HEK293 (cell line): ENCODE measurements at regions not wholly inside any gene's neighbourhood (a gene's known extent, or its start where the extent isn't known, plus 50 kb on each side); places are given as distances from the start of the nearest gene placed in this dataset.
"Not testable (repeated sequence)": the region's sequence is repeated elsewhere in the genome, so short reads cannot be mapped to it uniquely, and the experiment has no call there.

Experiments used
- CTCF ChIA-PET: fragments of 350-600 bp; formaldehyde crosslinking; extraction: SDS; loops from one replicate; lab custom pipeline; 2021; ENCODE audit warnings: antibody characterized with exemption; lab: Yijun Ruan, JAX
- POLR2A ChIA-PET: fragments of 300-600 bp; formaldehyde crosslinking; extraction: SDS; loops from one replicate; lab custom pipeline; 2020; ENCODE audit warnings: antibody characterized with exemption, inconsistent platforms; lab: Yijun Ruan, JAX
- H3K27ac ChIP-seq: fragments of 200-500 bp; sonication (Bioruptor generic); 2 replicates; pipeline ENCODE4 v1.5.1; 2014; ENCODE audit warnings: low read depth, low read length, control low read depth, inconsistent platforms; ENCODE audit errors: extremely low read depth
- H3K36me3 ChIP-seq, 2 experiments: fragments of 200-500 bp in 1 of 2; sonication (Bioruptor generic) in 1 of 2; 1 replicate in 1 of 2; 2 replicates in 1 of 2; pipeline ENCODE4 v1.5.1; 2014 to 2017; ENCODE audit warnings: inconsistent platforms in 2 of 2, low read length in 2 of 2; ENCODE audit not compliant: control insufficient read depth in 2 of 2, insufficient read depth in 1 of 2
- H3K4me1 ChIP-seq: fragments of 200-500 bp; sonication (Bioruptor generic); 2 replicates; pipeline ENCODE4 v1.5.1; 2014; ENCODE audit warnings: mild to moderate bottlenecking, low read length, inconsistent platforms; ENCODE audit not compliant: control insufficient read depth, insufficient read depth
- H3K4me3 ChIP-seq: 2 replicates; pipeline ENCODE4 v1.5.1; 2011; ENCODE audit warnings: low read depth, mild to moderate bottlenecking, control low read depth, low read length, moderate library complexity
- H3K9me3 ChIP-seq: fragments of 200-500 bp; sonication (Bioruptor generic); 2 replicates; pipeline ENCODE4 v1.5.1; 2014; ENCODE audit warnings: low read depth, low read length, inconsistent platforms; ENCODE audit not compliant: control insufficient read depth, insufficient read depth
- PRDM2 ChIP-seq: fragments of 450-650 bp; formaldehyde crosslinking; IDR thresholded peaks from 2 replicates; pipeline ENCODE4 v1.5.1; 2016; ENCODE audit warnings: missing biosample characterization, missing genetic modification characterization, borderline replicate concordance
- PRDM6 ChIP-seq: fragments of 450-650 bp; formaldehyde crosslinking; IDR thresholded peaks from 2 replicates; pipeline ENCODE4 v1.5.1; 2017; ENCODE audit warnings: missing biosample characterization, missing genetic modification characterization
- ZFHX2 ChIP-seq: fragments of 450-650 bp; formaldehyde crosslinking; conservative IDR thresholded peaks from 2 replicates; pipeline ENCODE4 v1.5.1; 2016; ENCODE audit warnings: missing biosample characterization, missing genetic modification characterization
- ZFP69B ChIP-seq: fragments of 450-650 bp; formaldehyde crosslinking; IDR thresholded peaks from 2 replicates; pipeline ENCODE4 v1.5.1; 2016; ENCODE audit warnings: missing biosample characterization, missing genetic modification characterization
- ZNF10 ChIP-seq: fragments of 450-650 bp; formaldehyde crosslinking; IDR thresholded peaks from 2 replicates; pipeline ENCODE4 v1.5.1; 2017; ENCODE audit warnings: missing biosample characterization, missing genetic modification characterization
- ZNF138 ChIP-seq: fragments of 450-650 bp; formaldehyde crosslinking; IDR thresholded peaks from 2 replicates; pipeline ENCODE4 v1.5.1; 2016; ENCODE audit warnings: missing biosample characterization, missing genetic modification characterization, borderline replicate concordance
- ZNF175 ChIP-seq: fragments of 450-650 bp; formaldehyde crosslinking; IDR thresholded peaks from 2 replicates; pipeline ENCODE4 v1.5.1; 2016; ENCODE audit warnings: missing biosample characterization, missing genetic modification characterization
- ZNF184 ChIP-seq: fragments of 450-650 bp; IDR thresholded peaks from 2 replicates; pipeline ENCODE4 v1.5.1; 2018; ENCODE audit warnings: missing biosample characterization, mild to moderate bottlenecking, missing genetic modification characterization
- ZNF221 ChIP-seq: fragments of 450-650 bp; formaldehyde crosslinking; IDR thresholded peaks from 2 replicates; pipeline ENCODE4 v1.5.1; 2017; ENCODE audit warnings: missing biosample characterization, missing genetic modification characterization, borderline replicate concordance
- ZNF266 ChIP-seq: fragments of 450-650 bp; formaldehyde crosslinking; IDR thresholded peaks from 2 replicates; pipeline ENCODE4 v1.5.1; 2016; ENCODE audit warnings: missing biosample characterization, missing genetic modification characterization, low read depth
- ZNF510 ChIP-seq: fragments of 450-650 bp; formaldehyde crosslinking; IDR thresholded peaks from 2 replicates; pipeline ENCODE4 v1.5.1; 2018; ENCODE audit warnings: mild to moderate bottlenecking, missing genetic modification characterization, missing biosample characterization; ENCODE audit not compliant: insufficient replicate concordance
- ZNF600 ChIP-seq: fragments of 450-650 bp; formaldehyde crosslinking; IDR thresholded peaks from 2 replicates; pipeline ENCODE4 v1.5.1; 2016; ENCODE audit warnings: missing biosample characterization, missing genetic modification characterization
- ZNF610 ChIP-seq: fragments of 450-650 bp; formaldehyde crosslinking; IDR thresholded peaks from 2 replicates; pipeline ENCODE4 v1.5.1; 2016; ENCODE audit warnings: missing biosample characterization, missing genetic modification characterization, borderline replicate concordance
- ZNF624 ChIP-seq: fragments of 450-650 bp; formaldehyde crosslinking; IDR thresholded peaks from 2 replicates; pipeline ENCODE4 v1.5.1; 2017; ENCODE audit warnings: missing biosample characterization, missing genetic modification characterization
- ZNF654 ChIP-seq: fragments of 450-650 bp; formaldehyde crosslinking; IDR thresholded peaks from 2 replicates; pipeline ENCODE4 v1.5.1; 2016; ENCODE audit warnings: low read depth, missing biosample characterization, missing genetic modification characterization
- ZNF677 ChIP-seq: fragments of 450-650 bp; IDR thresholded peaks from 2 replicates; pipeline ENCODE4 v1.5.0; 2018; ENCODE audit warnings: missing biosample characterization, mild to moderate bottlenecking, missing genetic modification characterization, moderate library complexity
- ZNF785 ChIP-seq: fragments of 450-650 bp; formaldehyde crosslinking; IDR thresholded peaks from 2 replicates; pipeline ENCODE4 v1.5.1; 2016; ENCODE audit warnings: missing biosample characterization, missing genetic modification characterization
- ZNF830 ChIP-seq: fragments of 450-650 bp; IDR thresholded peaks from 2 replicates; pipeline ENCODE4 v1.5.0; 2018; ENCODE audit warnings: missing biosample characterization, missing genetic modification characterization, low read depth, mild to moderate bottlenecking, moderate library complexity
- ZSCAN5A ChIP-seq: fragments of 450-650 bp; formaldehyde crosslinking; IDR thresholded peaks from 2 replicates; pipeline ENCODE4 v1.5.1; 2016; ENCODE audit warnings: missing biosample characterization, missing genetic modification characterization
- TF ChIP-seq, protein P1 (sequence below): fragments of 450-650 bp; formaldehyde crosslinking; IDR thresholded peaks from 2 replicates; pipeline ENCODE4 v1.5.1; 2016; ENCODE audit warnings: missing biosample characterization, missing genetic modification characterization

DNA sequence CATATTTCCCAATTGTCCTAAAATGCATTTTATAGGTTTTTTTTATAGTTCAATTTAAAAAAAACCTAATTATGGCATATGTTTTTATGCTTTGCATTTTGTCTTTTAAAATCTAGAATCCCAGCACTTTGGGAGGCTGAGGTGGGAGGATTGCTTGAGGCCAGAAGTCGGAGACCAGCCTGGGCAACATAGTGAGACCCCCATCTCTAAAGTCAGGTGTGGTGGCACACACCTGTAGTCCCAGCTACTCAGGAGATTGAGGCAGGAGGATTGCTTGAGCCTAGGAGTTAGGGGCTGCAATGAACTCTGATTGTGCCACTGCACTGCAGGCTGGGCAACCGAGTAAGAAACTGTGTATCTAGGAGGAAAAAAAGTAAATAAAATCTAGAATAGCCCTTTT lies 137.2 kb upstream of the POU3F1 start:
- no peaks in the 10 kb centered on the region for H3K9me3 ChIP-seq
- CTCF ChIA-PET: no interaction called here
- no peaks in the 10 kb centered on the region for H3K4me1 ChIP-seq
- POLR2A ChIA-PET: interaction anchor here (0.6 kb wide), 1 partner anchor 75 kb away, joined by 3 read pairs; no protein-coding TSS in a partner anchor
- no peak for TF ChIP-seq ZSCAN5A
- no peak overlapping the region for H3K4me3 ChIP-seq
- H3K36me3 ChIP-seq: no peaks in the 10 kb centered on the region
- no peak overlapping the region for H3K27ac ChIP-seq

GRCh38 chr1:38183096-38183495 lies 136.5 kb upstream of the POU3F1 start:
- ChIA-PET POLR2A (no interaction called here), CTCF (no interaction called here)
- TF ChIP-seq ZNF610 (tag by site-specific recombination) (no peak), ZNF510 (no peak), ZNF138 (no peak), ZNF624 (no peak), ZNF184 (tag by site-specific recombination) (no peak), ZFP69B (tag by site-specific recombination) (no peak), ZFHX2 (tag by site-specific recombination) (no peak), ZNF677 (no peak), ZNF785 (tag by site-specific recombination) (no peak), ZNF175 (tag by site-specific recombination) (no peak), PRDM2 (tag by site-specific recombination) (no peak), ZNF600 (no peak), ZNF221 (tag by site-specific recombination) (no peak), ZNF830 (no peak), ZNF266 (no peak), ZNF654 (no peak), PRDM6 (tag by site-specific recombination) (no peak), ZNF10 (tag by site-specific recombination) (no peak)
- TF ChIP-seq, protein P1, sequence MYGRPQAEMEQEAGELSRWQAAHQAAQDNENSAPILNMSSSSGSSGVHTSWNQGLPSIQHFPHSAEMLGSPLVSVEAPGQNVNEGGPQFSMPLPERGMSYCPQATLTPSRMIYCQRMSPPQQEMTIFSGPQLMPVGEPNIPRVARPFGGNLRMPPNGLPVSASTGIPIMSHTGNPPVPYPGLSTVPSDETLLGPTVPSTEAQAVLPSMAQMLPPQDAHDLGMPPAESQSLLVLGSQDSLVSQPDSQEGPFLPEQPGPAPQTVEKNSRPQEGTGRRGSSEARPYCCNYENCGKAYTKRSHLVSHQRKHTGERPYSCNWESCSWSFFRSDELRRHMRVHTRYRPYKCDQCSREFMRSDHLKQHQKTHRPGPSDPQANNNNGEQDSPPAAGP (tag by site-specific recombination): no peak
- H3K4me1 ChIP-seq: no peaks in the 10 kb centered on the region
- H3K36me3 ChIP-seq: no peaks in the 10 kb centered on the region
- H3K27ac ChIP-seq: no peak overlapping the region
- H3K4me3 ChIP-seq: no peak overlapping the region
- H3K9me3 ChIP-seq: no peaks in the 10 kb centered on the region

- H3K36me3 ChIP-seq, POLR2A ChIA-PET, CTCF ChIA-PET: not testable (repeated sequence)
Observed at GRCh38 chr1:38180388-38180787, 133.8 kb upstream of the POU3F1 start.

More at GRCh38 chr1:38180388-38180787, 133.8 kb upstream of the POU3F1 start:
- not testable (repeated sequence) for H3K4me3 ChIP-seq, H3K9me3 ChIP-seq, H3K4me1 ChIP-seq, H3K27ac ChIP-seq
